OCI-LY3 (cell line): ENCODE measurements at regions not wholly inside any gene's neighbourhood (a gene's known extent, or its start where the extent isn't known, plus 50 kb on each side); places are given as distances from the start of the nearest gene placed in this dataset.
"Not testable (repeated sequence)": the region's sequence is repeated elsewhere in the genome, so short reads cannot be mapped to it uniquely, and the experiment has no call there.

Source experiments
- H2AFZ ChIP-seq: fragments of 200-600, 300-600 bp; shearing (Covaris generic); 2 replicates; pipeline ENCODE4 v1.6.0; 2014; ENCODE audit warnings: antibody characterized with exemption, low read depth, low read length
- H3K27ac ChIP-seq: fragments of 200-600, 300-600 bp; sonication (generic); 2 replicates; pipeline ENCODE4 v1.5.1; 2014; ENCODE audit warnings: mild to moderate bottlenecking, low read length, moderate library complexity, mixed read lengths
- H3K27me3 ChIP-seq: fragments of 200-600, 300-600 bp; sonication (generic); 2 replicates; pipeline ENCODE4 v1.6.1; 2014; ENCODE audit warnings: low read depth, low read length, mixed read lengths
- H3K36me3 ChIP-seq: fragments of 200-600, 300-600 bp; sonication (generic); replicated peaks from 2 replicates; pipeline ENCODE3; 2014; ENCODE audit warnings: low read depth, low read length, mixed read lengths
- H3K4me1 ChIP-seq: fragments of 300-600, 200-600 bp; sonication (generic); 2 replicates; pipeline ENCODE4 v1.6.1; 2014; ENCODE audit warnings: low read length, mixed read lengths
- H3K4me2 ChIP-seq: fragments of 200-600, 300-600 bp; sonication (generic); 2 replicates; pipeline ENCODE4 v1.6.1; 2014; ENCODE audit warnings: low read length, mixed read lengths
- H3K4me3 ChIP-seq: fragments of 300-600, 200-600 bp; sonication (generic); 2 replicates; pipeline ENCODE4 v1.5.1; 2014; ENCODE audit warnings: antibody characterized with exemption, mild to moderate bottlenecking, low read length, moderate library complexity
- H3K79me2 ChIP-seq: fragments of 300-600, 200-600 bp; shearing (Covaris generic); 2 replicates; pipeline ENCODE4 v1.6.1; 2014; ENCODE audit warnings: mild to moderate bottlenecking, low read length, mixed read lengths
- H3K9ac ChIP-seq: fragments of 300-600, 200-600 bp; shearing (Covaris generic); 2 replicates; pipeline ENCODE4 v1.6.0; 2014; ENCODE audit warnings: mild to moderate bottlenecking, low read length, moderate library complexity
- H3K9me3 ChIP-seq: fragments of 200-600, 300-600 bp; shearing (Covaris generic); 2 replicates; pipeline ENCODE4 v1.6.1; 2014; ENCODE audit warnings: low read length, mixed read lengths; ENCODE audit not compliant: insufficient read depth
- H4K20me1 ChIP-seq: fragments of 200-600, 300-600 bp; sonication (generic); 2 replicates; pipeline ENCODE4 v1.6.1; 2016; ENCODE audit warnings: low read length, mixed read lengths; ENCODE audit not compliant: insufficient read depth
- EZH2phosphoT487 ChIP-seq: fragments of 200-600 bp; shearing (Covaris generic); IDR thresholded peaks from 2 replicates; pipeline ENCODE4 v1.6.1; 2018; ENCODE audit warnings: antibody characterized with exemption, mixed run types, low read depth
- TF ChIP-seq, protein P1 (sequence below): fragments of 200-600, 300-600 bp; sonication (generic); IDR thresholded peaks from 2 replicates; pipeline ENCODE4 v1.5.1; 2014; ENCODE audit warnings: antibody characterized with exemption, low read length, low read depth

- H3K9me3 ChIP-seq, H3K4me2 ChIP-seq, H3K9ac ChIP-seq, H4K20me1 ChIP-seq, H3K79me2 ChIP-seq, H3K4me3 ChIP-seq, H3K4me1 ChIP-seq, H2AFZ ChIP-seq, H3K27ac ChIP-seq, H3K27me3 ChIP-seq, H3K36me3 ChIP-seq: not testable (repeated sequence)
Measured at GRCh38 chr6:21282360-21282759, 311.2 kb upstream of the SOX4 start.

GRCh38 chr6:21284166-21284565, 309.4 kb upstream of the SOX4 start:
- Histone ChIP-seq H3K9me3 (no peaks in the 10 kb centered on the region), H3K27me3 (no peaks in the 10 kb centered on the region), H3K36me3 (no peaks in the 10 kb centered on the region), H3K4me3 (no peak overlapping the region), H3K4me1 (no peaks in the 10 kb centered on the region), H3K27ac (no peak overlapping the region), H3K79me2 (no peaks in the 10 kb centered on the region), H4K20me1 (no peaks in the 10 kb centered on the region), H3K4me2 (no peak overlapping the region), H2AFZ (no peak overlapping the region), H3K9ac (no peak overlapping the region)
- TF ChIP-seq, protein P1, sequence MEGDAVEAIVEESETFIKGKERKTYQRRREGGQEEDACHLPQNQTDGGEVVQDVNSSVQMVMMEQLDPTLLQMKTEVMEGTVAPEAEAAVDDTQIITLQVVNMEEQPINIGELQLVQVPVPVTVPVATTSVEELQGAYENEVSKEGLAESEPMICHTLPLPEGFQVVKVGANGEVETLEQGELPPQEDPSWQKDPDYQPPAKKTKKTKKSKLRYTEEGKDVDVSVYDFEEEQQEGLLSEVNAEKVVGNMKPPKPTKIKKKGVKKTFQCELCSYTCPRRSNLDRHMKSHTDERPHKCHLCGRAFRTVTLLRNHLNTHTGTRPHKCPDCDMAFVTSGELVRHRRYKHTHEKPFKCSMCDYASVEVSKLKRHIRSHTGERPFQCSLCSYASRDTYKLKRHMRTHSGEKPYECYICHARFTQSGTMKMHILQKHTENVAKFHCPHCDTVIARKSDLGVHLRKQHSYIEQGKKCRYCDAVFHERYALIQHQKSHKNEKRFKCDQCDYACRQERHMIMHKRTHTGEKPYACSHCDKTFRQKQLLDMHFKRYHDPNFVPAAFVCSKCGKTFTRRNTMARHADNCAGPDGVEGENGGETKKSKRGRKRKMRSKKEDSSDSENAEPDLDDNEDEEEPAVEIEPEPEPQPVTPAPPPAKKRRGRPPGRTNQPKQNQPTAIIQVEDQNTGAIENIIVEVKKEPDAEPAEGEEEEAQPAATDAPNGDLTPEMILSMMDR: no peak
- no peak for TF ChIP-seq EZH2phosphoT487

GRCh38 chr6:21284706-21285105, 308.8 kb upstream of the SOX4 start:
- H3K4me2 ChIP-seq: no peak overlapping the region
- H4K20me1 ChIP-seq: no peaks in the 10 kb centered on the region
- H3K27ac ChIP-seq: no peak overlapping the region
- H2AFZ ChIP-seq: no peak overlapping the region
- no peaks in the 10 kb centered on the region for H3K36me3 ChIP-seq
- no peaks in the 10 kb centered on the region for H3K79me2 ChIP-seq
- no peaks in the 10 kb centered on the region for H3K27me3 ChIP-seq
- TF ChIP-seq, protein P1: no peak
- no peak for TF ChIP-seq EZH2phosphoT487
- H3K9ac ChIP-seq: no peak overlapping the region
- no peaks in the 10 kb centered on the region for H3K9me3 ChIP-seq
- no peak overlapping the region for H3K4me3 ChIP-seq
- no peaks in the 10 kb centered on the region for H3K4me1 ChIP-seq

DNA sequence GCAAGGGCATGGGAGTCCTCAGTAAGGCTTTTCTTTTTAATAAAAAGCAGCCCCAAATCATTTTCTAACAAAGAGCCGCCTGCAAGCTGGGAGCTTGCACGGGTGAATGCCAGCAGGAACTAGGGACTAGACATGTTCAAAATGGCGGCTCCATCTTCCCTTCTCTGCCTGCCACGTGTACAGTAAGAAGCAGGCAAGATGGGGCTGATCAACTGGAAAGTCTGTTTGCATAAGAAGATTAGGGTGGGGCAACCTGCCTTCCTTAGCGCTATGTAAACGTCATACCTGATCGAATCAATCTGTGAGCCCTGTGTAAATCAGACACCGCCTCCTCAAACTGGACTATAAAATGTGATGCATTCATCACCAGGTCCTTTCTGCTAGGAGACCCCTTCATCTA, 299.4 kb upstream of the SOX4 start:
- H3K4me1 ChIP-seq: no peaks in the 10 kb centered on the region
- H4K20me1 ChIP-seq: no peaks in the 10 kb centered on the region
- no peak overlapping the region for H3K9ac ChIP-seq
- no peak overlapping the region for H3K27ac ChIP-seq
- no peaks in the 10 kb centered on the region for H3K9me3 ChIP-seq
- no peak overlapping the region for H2AFZ ChIP-seq
- H3K4me2 ChIP-seq: no peak overlapping the region
- H3K4me3 ChIP-seq: no peak overlapping the region
- no peak for TF ChIP-seq EZH2phosphoT487
- TF ChIP-seq, protein P1: no peak
- H3K27me3 ChIP-seq: no peaks in the 10 kb centered on the region
- no peaks in the 10 kb centered on the region for H3K79me2 ChIP-seq
- no peaks in the 10 kb centered on the region for H3K36me3 ChIP-seq
